Activated CD4-positive, CD25-positive, alpha-beta regulatory T cell treated with anti-CD3 and anti-CD28 coated beads, Interleukin-2, amount 50 U/mL, for 24 hours (primary cell): ENCODE measurements at regions not wholly inside any gene's neighbourhood (a gene's known extent, or its start where the extent isn't known, plus 50 kb on each side); places are given as distances from the start of the nearest gene placed in this dataset.
"Not testable (repeated sequence)": the region's sequence is repeated elsewhere in the genome, so short reads cannot be mapped to it uniquely, and the experiment has no call there.

Source experiments
- ATAC-seq, 2 donors: fragments of 150-1000 bp; cut with Tn5 transposase; one replicate each; pipeline ENCODE4 v1.10.0; 2021; ENCODE audit warnings: mild to moderate bottlenecking in 1 of 2, moderate library complexity in 1 of 2

- ATAC-seq = no peak
Observed at GRCh38 chr15:63434576-63435186, 53.0 kb upstream of the CA12 start.

DNA sequence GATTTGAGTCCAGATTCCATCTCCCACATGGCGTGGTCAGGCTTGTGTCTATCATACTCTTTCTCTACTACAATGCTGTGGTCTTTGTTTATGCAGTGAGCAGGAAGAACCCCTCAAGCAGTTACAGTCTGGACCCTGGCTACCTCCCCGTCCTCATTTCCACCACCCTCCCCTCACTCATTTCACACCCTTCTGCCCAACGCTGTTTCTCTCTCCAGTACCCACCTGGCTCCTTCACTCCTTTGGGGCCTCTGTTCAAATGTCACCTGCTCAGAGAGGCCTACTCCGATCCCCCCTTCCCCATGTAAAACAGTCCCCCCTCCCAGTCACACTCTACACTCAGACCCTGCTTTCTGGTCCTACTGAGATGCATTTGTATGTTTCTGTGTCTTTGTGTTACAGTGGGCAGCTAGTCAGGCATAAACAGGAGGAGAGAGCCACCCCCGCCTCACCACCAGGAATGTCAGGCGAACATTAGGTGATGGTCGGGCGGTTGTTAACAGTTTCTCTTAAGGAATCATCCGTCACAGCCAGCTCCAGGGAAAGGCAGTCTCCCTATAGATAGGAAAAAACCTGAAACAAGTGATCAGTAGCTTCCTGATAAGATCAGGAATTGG, 53.7 kb upstream of the CA12 start:
- ATAC-seq = no peak

- ATAC-seq = no peak
Observed at GRCh38 chr15:63436341-63436740, 54.7 kb upstream of the CA12 start.

DNA sequence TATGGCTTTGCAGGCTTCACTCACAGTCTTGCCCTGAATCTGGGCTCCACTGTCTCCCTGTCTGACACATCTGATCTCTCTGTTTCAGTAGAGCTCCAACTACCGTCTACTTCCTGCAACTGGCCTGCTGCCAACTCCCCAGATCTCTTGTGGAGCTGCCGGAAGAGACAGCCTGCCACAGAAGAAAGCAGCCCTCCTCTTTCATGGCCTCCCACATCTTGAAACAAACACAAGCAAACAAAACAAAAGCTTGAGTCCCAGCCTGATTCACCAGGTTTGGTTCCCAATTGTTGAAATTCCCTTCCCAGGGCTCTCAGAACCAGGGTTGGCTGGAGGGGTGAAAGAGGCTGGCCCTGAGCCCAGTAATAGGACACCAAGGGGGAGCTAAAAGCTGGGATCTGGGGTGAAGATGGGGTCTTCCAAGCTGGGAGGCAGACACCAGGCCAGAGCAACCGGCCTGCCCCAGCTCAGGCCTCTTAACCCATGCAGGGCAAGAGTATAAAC, 55.3 kb upstream of the CA12 start:
- peak; percentile 70 to 82 for ATAC-seq

DNA sequence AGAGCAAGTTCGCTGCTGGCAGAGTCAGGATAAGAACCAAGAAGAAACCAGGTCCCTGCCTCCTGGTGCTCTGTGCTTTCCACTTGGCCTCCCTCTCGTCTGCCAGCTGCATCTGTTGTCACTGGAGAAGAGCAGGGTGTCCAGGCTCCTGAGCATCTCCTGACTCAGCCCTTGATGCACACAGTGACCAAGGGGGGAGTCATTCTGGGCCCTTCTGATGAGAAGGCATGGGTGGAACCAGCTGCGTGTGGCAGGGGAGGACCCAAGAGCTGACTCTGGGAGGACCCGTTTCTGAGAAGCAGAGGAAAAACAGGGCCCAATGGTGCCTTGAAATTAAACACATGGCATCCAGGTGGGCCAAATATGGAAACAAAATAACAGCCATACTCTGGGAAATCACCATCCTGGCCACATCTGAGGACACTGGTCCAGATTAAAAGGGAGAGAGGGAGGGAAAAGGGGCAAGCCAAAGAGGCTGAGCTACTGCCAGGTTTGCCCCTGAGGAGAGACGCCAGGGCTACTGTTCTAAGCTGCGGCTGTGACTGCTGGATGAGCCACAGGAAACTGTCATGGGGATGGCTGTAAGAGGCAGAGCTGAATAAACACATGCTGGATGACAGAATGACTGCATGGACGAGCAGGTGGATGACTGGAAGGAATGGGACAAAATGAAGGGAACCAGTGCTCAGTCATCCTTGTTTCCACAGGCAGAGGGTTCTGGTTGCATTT, 58.1 kb upstream of the CA12 start:
- no peak for ATAC-seq

DNA sequence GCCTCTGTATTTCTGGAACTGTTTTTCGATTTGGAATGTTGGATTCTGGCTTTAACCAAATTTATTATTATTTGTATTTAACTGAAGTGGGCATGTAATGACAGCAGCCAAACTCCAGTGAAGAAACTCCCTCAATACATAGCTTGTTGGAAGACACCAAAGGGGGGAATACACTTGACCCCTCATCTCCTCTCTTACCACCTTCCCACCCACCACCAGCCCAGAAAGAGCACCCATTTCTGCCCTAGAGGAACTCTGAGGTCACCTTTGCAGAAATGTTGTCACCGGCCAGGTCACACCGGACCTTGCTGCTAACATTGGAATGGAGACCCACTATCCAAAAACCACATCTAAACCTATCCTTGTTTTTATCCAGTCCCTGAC, 58.6 kb upstream of the CA12 start:
- ATAC-seq = no peak

GRCh38 chr15:63440756-63441155, 59.1 kb upstream of the CA12 start:
- ATAC-seq = no peak

GRCh38 chr15:63441266-63441665, 59.6 kb upstream of the CA12 start:
- no peak for ATAC-seq

DNA sequence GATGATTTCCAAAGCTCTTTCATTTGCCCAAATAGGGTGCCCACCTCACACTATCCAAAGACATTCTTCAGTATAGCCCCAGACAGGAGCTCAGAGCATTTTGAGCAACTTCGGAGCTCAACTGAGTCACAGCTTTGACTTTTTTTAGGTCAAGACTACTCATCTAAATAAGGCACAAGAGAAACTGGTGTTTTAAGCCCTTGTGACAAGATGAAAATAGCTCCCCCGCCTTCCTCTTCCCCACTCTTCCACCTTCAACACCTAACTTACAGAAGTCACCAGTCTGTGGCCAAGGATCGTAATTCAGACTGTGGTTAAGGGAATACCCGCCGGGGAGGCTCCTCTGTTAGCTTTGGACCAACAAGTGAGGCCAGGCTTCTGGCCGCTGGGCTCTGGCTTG, 60.4 kb upstream of the CA12 start:
- ATAC-seq = no peak

DNA sequence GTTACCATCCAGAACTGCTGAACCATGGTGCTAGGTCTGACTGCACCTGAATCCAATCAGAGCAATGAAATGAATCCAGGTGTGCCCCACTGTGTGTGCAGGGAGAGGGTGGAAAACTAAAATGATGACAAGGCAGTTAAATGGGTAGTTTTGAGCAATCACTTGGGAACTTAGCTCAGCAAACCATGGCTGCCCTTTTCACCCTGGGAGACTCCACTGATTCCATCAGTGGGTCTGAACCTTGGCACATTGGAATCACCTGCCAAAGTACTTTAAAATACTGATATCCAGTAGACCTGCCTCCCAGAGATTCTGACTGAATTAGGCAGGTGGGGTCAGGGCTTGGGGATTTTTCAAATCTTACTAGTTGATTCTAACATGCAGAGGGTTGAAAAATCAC, 59.8 kb upstream of the USP3 start:
- no peak for ATAC-seq

GRCh38 chr15:63446255-63446654, 58.1 kb upstream of the USP3 start:
- no peak for ATAC-seq

DNA sequence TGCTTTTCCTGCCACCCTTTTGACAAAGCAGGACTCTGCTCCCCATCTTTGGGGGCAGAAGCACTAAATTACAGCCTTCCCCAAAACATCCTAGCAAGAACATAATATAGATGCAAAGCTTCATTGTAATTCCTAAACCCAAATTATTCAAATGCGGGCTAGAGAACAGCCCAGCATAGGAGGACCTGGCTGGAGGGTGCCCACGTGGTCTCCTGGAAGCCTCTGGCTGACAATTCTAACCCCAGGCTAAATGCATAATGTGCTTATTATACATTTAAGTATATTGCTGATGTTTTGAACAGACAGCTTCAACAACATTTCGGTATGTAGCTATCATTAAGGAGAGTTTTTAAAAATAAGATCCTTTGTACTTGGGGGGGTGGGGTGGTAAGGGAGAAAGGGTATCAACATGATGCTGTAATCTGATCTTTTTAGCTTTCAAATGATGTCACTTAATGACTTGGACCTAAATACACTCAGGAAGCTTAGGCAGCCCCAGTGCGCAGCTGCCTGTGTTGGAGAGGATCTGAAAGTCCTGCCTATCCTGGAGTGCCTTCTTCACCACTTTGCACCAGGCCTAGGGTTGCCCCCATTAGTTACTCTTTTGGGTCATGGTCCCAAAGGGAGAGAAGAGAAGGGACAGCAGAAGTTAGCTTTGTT, 57.2 kb upstream of the USP3 start:
- ATAC-seq = no peak

GRCh38 chr15:63448266-63448665, 56.1 kb upstream of the USP3 start:
- ATAC-seq = no peak

DNA sequence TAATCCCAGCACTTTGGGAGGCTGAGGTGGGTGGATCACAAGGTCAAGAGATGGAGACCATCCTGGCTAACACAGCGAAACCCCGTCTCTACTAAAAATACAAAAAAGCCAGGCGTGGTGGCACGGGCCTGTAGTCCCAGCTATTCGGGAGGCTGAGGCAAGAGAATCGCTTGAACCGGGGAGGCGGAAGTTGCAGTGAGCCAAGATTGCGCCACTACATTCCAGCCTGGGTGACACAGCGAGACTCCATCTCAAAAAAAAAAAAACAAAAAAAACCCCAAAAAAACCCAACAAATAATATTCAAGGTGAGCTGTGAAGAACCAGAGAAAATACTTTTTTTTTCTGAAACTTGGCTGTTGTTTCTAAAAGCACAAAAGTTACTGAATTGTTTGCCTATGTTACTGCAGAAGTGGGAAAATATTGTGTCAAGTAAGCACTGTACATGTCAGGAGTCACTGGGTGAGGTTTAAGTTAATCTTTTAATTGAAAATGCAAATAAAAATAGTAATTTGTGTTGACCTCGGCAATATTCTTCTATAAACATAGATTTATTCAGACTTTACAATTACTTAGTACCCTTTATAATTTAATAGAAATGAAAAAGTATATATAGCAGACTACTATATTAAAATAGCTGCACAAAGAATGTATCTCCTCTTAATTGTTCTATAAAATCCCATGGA, 55.4 kb upstream of the USP3 start:
- ATAC-seq = not testable (repeated sequence)

DNA sequence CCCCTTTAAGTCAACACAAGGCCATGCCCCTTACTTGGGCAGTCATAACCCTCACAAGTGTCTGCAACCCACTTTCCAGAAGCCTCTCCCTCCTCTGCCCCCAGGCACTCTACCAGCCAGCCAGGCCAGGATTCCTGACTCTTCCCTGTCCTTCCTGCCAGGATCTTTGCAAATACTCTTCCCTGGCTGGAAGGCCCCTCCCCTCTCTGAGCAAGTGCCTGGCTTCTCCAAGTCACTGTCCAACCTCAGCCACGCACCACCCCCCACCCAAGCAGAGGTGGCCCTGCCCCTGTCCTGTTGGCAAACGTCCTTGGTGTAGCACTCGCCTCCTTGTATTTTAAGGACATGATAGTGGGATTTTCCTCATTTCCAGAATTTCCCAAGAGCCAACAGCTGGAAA, 54.7 kb upstream of the USP3 start:
- no peak for ATAC-seq

GRCh38 chr15:63450884-63451225, 53.5 kb upstream of the USP3 start:
- ATAC-seq = no peak

DNA sequence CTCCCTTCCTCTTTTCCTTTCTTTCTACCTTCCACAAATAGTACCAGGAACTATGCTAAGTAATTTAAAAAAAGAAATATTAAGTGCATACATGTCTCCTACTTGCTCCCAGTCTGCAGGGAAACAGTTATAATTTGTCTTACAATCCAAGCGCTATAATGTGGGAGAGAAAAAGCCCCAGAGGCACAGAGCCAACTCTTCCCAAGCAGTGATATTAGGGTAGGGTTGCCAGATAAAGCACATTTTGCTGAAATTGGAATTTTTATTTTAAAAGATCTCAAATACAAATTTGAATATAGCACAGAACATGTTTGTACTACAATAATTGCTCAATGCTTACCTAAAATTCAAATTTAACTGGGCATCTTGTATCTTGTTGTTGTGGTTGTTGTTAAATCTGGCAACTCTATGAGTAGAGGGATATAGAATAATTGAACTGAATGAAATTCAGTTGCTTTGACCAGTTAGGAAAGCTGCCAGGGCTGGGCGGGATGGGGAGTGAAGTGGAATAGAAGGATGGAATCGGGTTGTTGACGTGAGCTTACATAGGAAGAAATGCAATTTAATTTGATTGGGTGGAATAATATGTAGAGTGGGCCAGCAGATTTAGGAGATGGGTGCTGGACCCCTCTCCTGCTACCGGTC, 52.6 kb upstream of the USP3 start:
- ATAC-seq = no peak

GRCh38 chr15:63452552-63453136, 51.7 kb upstream of the USP3 start:
- no peak for ATAC-seq

GRCh38 chr15:63453186-63453905, 51.0 kb upstream of the USP3 start:
- no peak for ATAC-seq

GRCh38 chr15:63454503-63455211, 49.7 kb upstream of the USP3 start:
- ATAC-seq = no peak
